OCI-LY7 (cell line): ENCODE measurements at regions not wholly inside any gene's neighbourhood (a gene's known extent, or its start where the extent isn't known, plus 50 kb on each side); places are given as distances from the start of the nearest gene placed in this dataset.

Source experiments
- BruUV-seq: library from RNA; stranded (reverse); fragments of 400-500 nt; replicated peaks from 2 replicates; lab custom pipeline; 2021; lab: Mats Ljungman, UMichigan
- CTCF ChIA-PET: fragments of 300-600 bp; sonication (Branson Sonifier 250); formaldehyde crosslinking; loops from one replicate; lab custom pipeline; 2022; ENCODE audit warnings: antibody characterized with exemption; ENCODE audit not compliant: unreplicated experiment; lab: Charles Lee
- POLR2A ChIA-PET: fragments of 300-600 bp; sonication (Branson Sonifier 250); formaldehyde crosslinking; loops from one replicate; lab custom pipeline; 2022; ENCODE audit warnings: antibody characterized with exemption; lab: Charles Lee
- DNase-seq: peaks from one replicate; pipeline ENCODE4 v3.0.0-alpha.2; 2015; ENCODE audit warnings: low spot score
- H2AFZ ChIP-seq: fragments of 200-600 bp; sonication (generic), shearing (Covaris generic); 2 replicates; pipeline ENCODE4 v1.6.1; 2014; ENCODE audit warnings: mild to moderate bottlenecking, antibody characterized with exemption, low read length, moderate library complexity
- H3K27ac ChIP-seq: fragments of 200-600 bp; sonication (generic); 2 replicates; pipeline ENCODE4 v1.5.1; 2014; ENCODE audit warnings: mixed run types, low read depth, mild to moderate bottlenecking, moderate library complexity, low read length, inconsistent platforms; ENCODE audit not compliant: poor library complexity, severe bottlenecking
- H3K36me3 ChIP-seq: fragments of 200-600 bp; sonication (generic); 2 replicates; pipeline ENCODE4 v1.6.1; 2014; ENCODE audit warnings: mild to moderate bottlenecking, antibody characterized with exemption, low read length, moderate library complexity, mixed read lengths; ENCODE audit not compliant: insufficient read depth
- H3K4me1 ChIP-seq: fragments of 200-600 bp; sonication (generic); 2 replicates; pipeline ENCODE4 v1.5.1; 2014; ENCODE audit warnings: mild to moderate bottlenecking, low read length; ENCODE audit not compliant: insufficient read depth, poor library complexity, severe bottlenecking
- H3K4me2 ChIP-seq: fragments of 200-600 bp; sonication (generic); 2 replicates; pipeline ENCODE4 v1.6.1; 2014; ENCODE audit warnings: mild to moderate bottlenecking, low read length
- H3K4me3 ChIP-seq: fragments of 200-600 bp; sonication (generic); 2 replicates; pipeline ENCODE4 v1.5.1; 2014; ENCODE audit warnings: mild to moderate bottlenecking, low read depth, low read length; ENCODE audit not compliant: poor library complexity, severe bottlenecking
- H3K79me2 ChIP-seq: fragments of 200-600 bp; sonication (generic); 2 replicates; pipeline ENCODE4 v1.6.1; 2016; ENCODE audit warnings: low read depth, mild to moderate bottlenecking, low read length, moderate library complexity, mixed read lengths; ENCODE audit not compliant: insufficient read depth
- H3K9me2 ChIP-seq: fragments of 200-600 bp; sonication (generic); 2 replicates; pipeline ENCODE4 v1.6.1; 2016; ENCODE audit warnings: mild to moderate bottlenecking, low read length, mixed read lengths; ENCODE audit not compliant: insufficient read depth
- H3K9me3 ChIP-seq: fragments of 200-600 bp; sonication (generic); 2 replicates; pipeline ENCODE4 v1.6.1; 2014; ENCODE audit warnings: mild to moderate bottlenecking, mixed run types, low read length, mixed read lengths
- H4K20me1 ChIP-seq: fragments of 200-600 bp; sonication (generic); 2 replicates; pipeline ENCODE4 v1.6.1; 2014; ENCODE audit warnings: mild to moderate bottlenecking, antibody characterized with exemption, low read length, moderate library complexity, mixed read lengths; ENCODE audit not compliant: insufficient read depth
- CTCF ChIP-seq: fragments of 200-600 bp; sonication (generic); conservative IDR thresholded peaks from 2 replicates; pipeline ENCODE4 v1.5.1; 2014; ENCODE audit warnings: mild to moderate bottlenecking, antibody characterized with exemption, low read length, moderate library complexity, mixed read lengths
- EZH2phosphoT487 ChIP-seq: fragments of 200-600 bp; sonication (generic); IDR thresholded peaks from 2 replicates; pipeline ENCODE4 v1.6.1; 2018; ENCODE audit warnings: low read depth, borderline replicate concordance, mild to moderate bottlenecking, mixed run types, antibody characterized with exemption, low read length, moderate library complexity, mixed read lengths
- intact Hi-C: fragments of 100-400 bp; cut with micrococcal nuclease; formaldehyde crosslinking; loops from one replicate; pipeline ENCODE4 v1.10.0; 2022; ENCODE audit not compliant: unreplicated experiment

GRCh38 chr2:105627534-105627933, 117.2 kb upstream of the NCK2 start:
- H3K4me2 ChIP-seq, result no peak overlapping the region
- DNase-seq, result no peak
- H3K79me2 ChIP-seq, result no peaks in the 10 kb centered on the region
- H4K20me1 ChIP-seq, result no peaks in the 10 kb centered on the region
- H3K27ac ChIP-seq, result no peak overlapping the region
- intact Hi-C loops, result no loop called here
- H3K4me3 ChIP-seq, result no peak overlapping the region
- H3K4me1 ChIP-seq, result no peaks in the 10 kb centered on the region
- H3K9me2 ChIP-seq, result no peaks in the 10 kb centered on the region
- ChIA-PET POLR2A (no interaction called here), CTCF (no interaction called here)
- TF ChIP-seq EZH2phosphoT487 (no peak), CTCF (no peak)
- H3K36me3 ChIP-seq, result no peaks in the 10 kb centered on the region
- BruUV-seq, result no TSS peak
- no peaks in the 10 kb centered on the region for H3K9me3 ChIP-seq
- no peak overlapping the region for H2AFZ ChIP-seq

DNA sequence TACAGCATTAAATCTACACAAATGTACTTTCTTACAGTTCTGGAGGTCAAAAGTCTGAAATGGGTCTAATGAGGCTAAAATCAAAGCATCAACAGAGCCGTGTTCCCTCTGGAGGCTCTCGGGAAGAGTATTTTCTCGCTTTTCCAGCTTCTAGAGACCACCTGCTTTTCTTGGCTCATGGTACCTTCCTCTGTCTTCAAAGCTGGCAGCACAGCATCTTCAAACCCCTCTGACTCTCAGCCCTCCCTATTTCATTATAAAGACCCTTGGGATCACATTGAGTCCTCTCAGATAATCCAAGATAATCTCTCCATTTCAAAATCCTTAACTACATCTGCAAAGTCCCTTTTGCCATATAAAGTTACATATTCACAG, 117.8 kb upstream of the NCK2 start:
- H3K27ac ChIP-seq, result no peak overlapping the region
- no peaks in the 10 kb centered on the region for H3K9me3 ChIP-seq
- H2AFZ ChIP-seq, result no peak overlapping the region
- no peaks in the 10 kb centered on the region for H3K79me2 ChIP-seq
- H4K20me1 ChIP-seq, result no peaks in the 10 kb centered on the region
- H3K4me1 ChIP-seq, result no peaks in the 10 kb centered on the region
- no peaks in the 10 kb centered on the region for H3K36me3 ChIP-seq
- no peak for DNase-seq
- H3K4me3 ChIP-seq, result no peak overlapping the region
- intact Hi-C loops, result no loop called here
- H3K4me2 ChIP-seq, result no peak overlapping the region
- no TSS peak for BruUV-seq
- TF ChIP-seq CTCF, result no peak
- TF ChIP-seq EZH2phosphoT487, result no peak
- ChIA-PET CTCF (no interaction called here), POLR2A (no interaction called here)
- H3K9me2 ChIP-seq, result no peaks in the 10 kb centered on the region

- ChIA-PET POLR2A (interaction anchor here (0.6 kb wide), 1 partner anchor 293 kb away, joined by 3 read pairs; no protein-coding TSS in a partner anchor), CTCF (no interaction called here)
- H3K79me2 ChIP-seq, result no peaks in the 10 kb centered on the region
- intact Hi-C loops, result no loop called here
- TF ChIP-seq EZH2phosphoT487 (no peak), CTCF (no peak)
- H3K9me3 ChIP-seq, result no peaks in the 10 kb centered on the region
- no peaks in the 10 kb centered on the region for H3K4me1 ChIP-seq
- H3K9me2 ChIP-seq, result no peaks in the 10 kb centered on the region
- H2AFZ ChIP-seq, result no peak overlapping the region
- no peak for DNase-seq
- H3K4me3 ChIP-seq, result no peak overlapping the region
- BruUV-seq, result no TSS peak
- no peaks in the 10 kb centered on the region for H4K20me1 ChIP-seq
- no peak overlapping the region for H3K4me2 ChIP-seq
- H3K27ac ChIP-seq, result no peak overlapping the region
- no peaks in the 10 kb centered on the region for H3K36me3 ChIP-seq
Observed at GRCh38 chr2:105626212-105626965, 118.3 kb upstream of the NCK2 start.
